Thyroid gland (tissue), 4 donors: ENCODE measurements at regions not wholly inside any gene's neighbourhood (a gene's known extent, or its start where the extent isn't known, plus 50 kb on each side); places are given as distances from the start of the nearest gene placed in this dataset.

Source experiments
- DNase-seq, 2 donors: peaks; one replicate each; pipeline ENCODE4 v3.0.0-alpha.2; 2019
- H3K27ac ChIP-seq, 3 donors: fragments of 200-600 bp; sonication (generic); 1 replicate in 2 of 3; 2 replicates in 1 of 3; pipeline ENCODE4 v1.5.1; 2016 to 2019; ENCODE audit warnings: mild to moderate bottlenecking in 1 of 3, moderate library complexity in 1 of 3
- H3K27me3 ChIP-seq: fragments of 200-600 bp; sonication (generic); one replicate; pipeline ENCODE4 v1.5.1; 2019
- H3K36me3 ChIP-seq, 2 donors: fragments of 200-600 bp; sonication (generic); one replicate each; pipeline ENCODE4 v1.5.1; 2016 to 2019
- H3K4me1 ChIP-seq, 2 donors: fragments of 200-600 bp; sonication (generic); one replicate each; pipeline ENCODE4 v1.5.1; 2017 to 2019
- H3K4me3 ChIP-seq, 3 donors: fragments of 200-600 bp; sonication (generic); replicated peaks in 1 of 3; 1 replicate in 2 of 3; 2 replicates in 1 of 3; pipeline ENCODE4 v1.5.1; 2016; ENCODE audit warnings: mild to moderate bottlenecking in 1 of 3
- H3K9me3 ChIP-seq: fragments of 200-600 bp; sonication (generic); one replicate; pipeline ENCODE4 v1.5.1; 2017
- POLR2A ChIP-seq, 2 donors: fragments of 450-650 bp; IDR thresholded peaks; one replicate each; pipeline ENCODE4 v1.6.1; 2017; ENCODE audit warnings: antibody characterized with exemption in 2 of 2, mild to moderate bottlenecking in 2 of 2, moderate library complexity in 1 of 2
- WGBS, 2 donors: methylation state at CpG; one replicate each; pipeline ENCODE4 v1.1.5; 2017; 5-methylcytosine and 5-hydroxymethylcytosine counted together
- intact Hi-C: fragments of 100-400 bp; cut with DNase I; formaldehyde crosslinking; loops from one replicate; pipeline ENCODE4 v1.15.1; 2023
- TF ChIP-seq, protein P1 (sequence below), 6 experiments: fragments of 200-600 bp in 3 of 6; fragments of 450-650 bp in 3 of 6; sonication (generic) in 3 of 6; IDR thresholded peaks; one replicate each; pipeline ENCODE4 v1.5.1; 2016 to 2019; ENCODE audit warnings: antibody characterized with exemption in 6 of 6, mild to moderate bottlenecking in 2 of 6, inconsistent platforms in 1 of 6, moderate library complexity in 1 of 6

DNA sequence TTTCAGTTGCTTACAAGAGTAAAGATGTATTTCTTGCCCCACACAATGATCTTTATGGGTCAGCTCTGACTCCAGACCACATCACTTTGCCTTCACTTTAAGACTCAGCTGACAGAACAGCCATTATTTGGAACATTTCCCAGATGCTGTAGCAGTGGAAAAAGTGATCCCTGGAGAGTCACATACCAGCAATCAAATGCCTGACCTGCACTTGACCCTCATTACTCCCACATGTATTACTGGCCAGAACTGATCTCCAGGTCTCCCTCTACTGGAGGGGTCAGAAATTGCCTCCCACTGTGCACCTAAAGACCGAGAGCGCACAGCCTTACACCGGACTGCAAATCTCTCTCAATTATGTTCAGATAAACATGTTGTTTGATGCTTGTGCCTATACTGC, 88.6 kb upstream of the ZNF385D start:
- WGBS, 2 donors: 86 to 93% methylated on average over 3 of the region's 3 CpGs
- Histone ChIP-seq H3K4me1 (no peaks in the 10 kb centered on the region), H3K36me3 (no peaks in the 10 kb centered on the region), H3K27ac (no peak overlapping the region), H3K9me3 (no peaks in the 10 kb centered on the region), H3K4me3 (no peak overlapping the region), H3K27me3 (no peaks in the 10 kb centered on the region)
- peak; percentile 17 to 36 for DNase-seq
- intact Hi-C loops: no loop called here
- TF ChIP-seq, protein P1, sequence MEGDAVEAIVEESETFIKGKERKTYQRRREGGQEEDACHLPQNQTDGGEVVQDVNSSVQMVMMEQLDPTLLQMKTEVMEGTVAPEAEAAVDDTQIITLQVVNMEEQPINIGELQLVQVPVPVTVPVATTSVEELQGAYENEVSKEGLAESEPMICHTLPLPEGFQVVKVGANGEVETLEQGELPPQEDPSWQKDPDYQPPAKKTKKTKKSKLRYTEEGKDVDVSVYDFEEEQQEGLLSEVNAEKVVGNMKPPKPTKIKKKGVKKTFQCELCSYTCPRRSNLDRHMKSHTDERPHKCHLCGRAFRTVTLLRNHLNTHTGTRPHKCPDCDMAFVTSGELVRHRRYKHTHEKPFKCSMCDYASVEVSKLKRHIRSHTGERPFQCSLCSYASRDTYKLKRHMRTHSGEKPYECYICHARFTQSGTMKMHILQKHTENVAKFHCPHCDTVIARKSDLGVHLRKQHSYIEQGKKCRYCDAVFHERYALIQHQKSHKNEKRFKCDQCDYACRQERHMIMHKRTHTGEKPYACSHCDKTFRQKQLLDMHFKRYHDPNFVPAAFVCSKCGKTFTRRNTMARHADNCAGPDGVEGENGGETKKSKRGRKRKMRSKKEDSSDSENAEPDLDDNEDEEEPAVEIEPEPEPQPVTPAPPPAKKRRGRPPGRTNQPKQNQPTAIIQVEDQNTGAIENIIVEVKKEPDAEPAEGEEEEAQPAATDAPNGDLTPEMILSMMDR (IDR thresholded peaks at IDR 0.05): peak in 1 of 6 experiments; percentile 28
- no peak for TF ChIP-seq POLR2A (IDR thresholded peaks at IDR 0.05)

DNA sequence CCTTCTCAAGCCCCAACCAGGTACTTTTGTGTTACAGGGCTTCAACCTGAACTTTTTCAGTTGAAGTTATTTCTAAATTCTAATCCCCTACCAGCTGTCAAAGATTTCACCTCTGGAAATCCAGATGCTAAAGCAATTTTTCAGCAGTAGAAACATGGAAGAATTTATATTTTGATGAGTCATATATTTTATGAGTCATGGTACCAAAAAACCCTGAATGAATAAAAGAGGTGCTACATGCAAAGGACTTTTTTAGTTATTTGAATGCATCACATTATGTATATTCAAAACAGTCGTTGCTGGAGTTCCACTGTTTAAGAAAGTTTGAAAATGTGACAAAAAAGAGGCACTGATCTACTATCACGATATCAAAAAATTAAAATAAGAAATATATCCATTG, 96.0 kb upstream of the ZNF385D start:
- no peak for DNase-seq
- Histone ChIP-seq H3K27ac (no peak overlapping the region), H3K9me3 (no peaks in the 10 kb centered on the region), H3K4me1 (no peaks in the 10 kb centered on the region), H3K4me3 (no peak overlapping the region), H3K36me3 (no peaks in the 10 kb centered on the region), H3K27me3 (no peaks in the 10 kb centered on the region)
- intact Hi-C loops: no loop called here
- TF ChIP-seq, protein P1 (IDR thresholded peaks at IDR 0.05): no peak
- no peak for TF ChIP-seq POLR2A (IDR thresholded peaks at IDR 0.05)
- WGBS, 2 donors: 86 to 92% methylated on average over 2 of the region's 2 CpGs

DNA sequence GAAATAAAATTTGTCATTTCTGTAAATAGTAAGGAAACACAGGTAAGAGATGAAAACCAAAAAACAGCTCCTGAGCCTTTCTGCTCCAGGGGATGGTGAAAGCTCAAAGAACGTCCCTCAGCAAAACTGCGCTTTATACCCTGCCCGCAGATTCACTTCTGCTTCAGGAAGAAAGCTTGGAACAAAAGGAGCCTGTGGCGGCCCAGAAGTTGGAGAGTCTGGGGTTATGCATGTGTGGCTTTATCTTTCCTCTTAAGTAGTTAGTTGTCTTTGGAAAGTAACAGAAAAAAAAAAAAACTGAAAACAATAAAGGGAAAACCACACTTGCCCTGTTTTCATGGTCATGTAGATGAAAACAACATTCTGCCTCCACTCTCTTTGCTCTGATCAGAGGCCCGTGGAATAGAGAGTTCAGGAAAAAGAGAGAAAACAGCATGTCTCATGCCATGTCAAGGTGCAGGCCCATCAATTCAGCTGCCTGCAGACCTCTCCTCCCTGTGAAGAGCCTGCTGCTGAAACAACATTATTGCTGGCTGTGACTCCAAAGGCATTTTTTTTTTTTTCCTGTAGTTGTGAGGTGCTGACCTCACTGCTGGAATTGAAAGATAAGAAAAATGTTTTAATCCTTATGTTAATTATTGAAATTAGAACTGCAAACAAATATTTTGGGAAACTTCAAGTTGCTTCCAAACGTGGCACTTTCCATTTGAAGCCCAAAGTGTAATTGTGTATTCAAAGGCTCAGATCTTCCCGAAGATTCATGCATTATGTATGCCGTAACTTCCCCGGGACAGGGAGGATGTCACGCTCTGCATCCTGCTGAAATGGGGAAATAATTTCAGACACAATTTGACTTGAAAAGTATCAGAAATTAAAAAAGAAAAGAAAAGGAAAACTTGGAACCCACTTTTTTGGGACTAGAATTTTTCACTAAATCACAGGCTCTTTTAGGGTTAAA, 108.4 kb upstream of the ZNF385D start:
- no peak overlapping the region for H3K4me3 ChIP-seq
- TF ChIP-seq, protein P1 (IDR thresholded peaks at IDR 0.05): no peak
- no peak for TF ChIP-seq POLR2A (IDR thresholded peaks at IDR 0.05)
- 46 to 56% methylated on average over 10 of the region's 10 CpGs for WGBS, 2 donors
- H3K27ac ChIP-seq: no peak overlapping the region
- peak; percentile 4 to 25 for DNase-seq
- H3K36me3 ChIP-seq: no peaks in the 10 kb centered on the region
- H3K4me1 ChIP-seq: no peaks in the 10 kb centered on the region
- intact Hi-C loops: no loop called here
- no peaks in the 10 kb centered on the region for H3K9me3 ChIP-seq
- H3K27me3 ChIP-seq: no peaks in the 10 kb centered on the region

DNA sequence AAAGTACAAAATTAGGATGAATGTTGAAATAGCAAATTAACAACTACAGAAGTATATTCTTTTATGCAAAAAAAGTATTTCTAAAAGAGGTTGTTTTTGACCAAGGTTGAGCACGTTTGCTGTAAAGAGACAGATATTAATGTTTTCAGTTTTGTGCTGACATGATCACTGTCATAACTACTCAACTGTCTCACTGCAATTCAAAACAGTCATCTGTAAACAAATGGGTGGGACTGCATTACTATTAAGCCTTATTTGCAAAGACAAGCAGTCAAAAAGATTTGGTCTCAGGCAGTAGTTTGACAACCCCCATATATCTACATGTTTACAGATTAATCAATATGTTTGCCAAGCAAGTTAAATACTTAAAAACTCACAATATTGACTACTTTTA, 109.1 kb upstream of the ZNF385D start:
- WGBS, 2 donors: 70 to 81% methylated on average over 1 of the region's 1 CpG
- Histone ChIP-seq H3K9me3 (no peaks in the 10 kb centered on the region), H3K36me3 (no peaks in the 10 kb centered on the region), H3K27ac (no peak overlapping the region), H3K27me3 (no peaks in the 10 kb centered on the region), H3K4me3 (no peak overlapping the region), H3K4me1 (no peaks in the 10 kb centered on the region)
- no peak for DNase-seq
- no peak for TF ChIP-seq POLR2A (IDR thresholded peaks at IDR 0.05)
- TF ChIP-seq, protein P1 (IDR thresholded peaks at IDR 0.05): no peak
- intact Hi-C loops: no loop called here

DNA sequence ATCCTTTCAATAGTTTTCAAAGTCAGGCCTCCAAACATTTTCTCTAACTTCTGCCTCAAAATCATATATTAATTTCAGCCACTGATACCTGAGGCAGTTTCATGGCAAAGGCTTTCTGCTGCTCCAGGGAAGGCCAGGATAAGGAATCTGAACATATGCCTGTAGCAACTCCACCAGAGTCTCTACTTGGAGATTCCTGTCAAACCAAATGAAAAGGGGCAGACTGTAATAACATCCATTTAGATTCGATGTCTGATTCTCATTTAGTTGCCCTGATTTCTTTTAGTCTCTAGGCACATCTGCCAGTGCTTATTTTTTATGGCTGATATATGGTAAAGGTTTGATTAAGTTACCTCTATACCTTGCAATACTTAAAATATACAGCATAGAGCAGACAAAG, 109.6 kb upstream of the ZNF385D start:
- H3K4me3 ChIP-seq: no peak overlapping the region
- no peaks in the 10 kb centered on the region for H3K9me3 ChIP-seq
- H3K36me3 ChIP-seq: no peaks in the 10 kb centered on the region
- TF ChIP-seq, protein P1 (IDR thresholded peaks at IDR 0.05): no peak
- TF ChIP-seq POLR2A (IDR thresholded peaks at IDR 0.05): no peak
- no peak for DNase-seq
- H3K4me1 ChIP-seq: no peaks in the 10 kb centered on the region
- no peak overlapping the region for H3K27ac ChIP-seq
- 72 to 78% methylated on average over 1 of the region's 1 CpG for WGBS, 2 donors
- intact Hi-C loops: no loop called here
- no peaks in the 10 kb centered on the region for H3K27me3 ChIP-seq
